Activated T-helper 17 cell treated with anti-CD3 and anti-CD28 coated beads, Interleukin-2, amount 50 U/mL, for 72 hours (primary cell): ENCODE measurements at regions not wholly inside any gene's neighbourhood (a gene's known extent, or its start where the extent isn't known, plus 50 kb on each side); places are given as distances from the start of the nearest gene placed in this dataset.

Experiments used
- ATAC-seq: fragments of 150-1000 bp; cut with Tn5 transposase; replicated peaks from 2 replicates; pipeline ENCODE4 v1.10.0; 2021; ENCODE audit warnings: mild to moderate bottlenecking, moderate library complexity
- H3K27ac Mint-ChIP-seq: one replicate; pipeline ENCODE4 v1.8.0; 2022; ENCODE audit warnings: mixed read lengths
- H3K27me3 Mint-ChIP-seq: one replicate; pipeline ENCODE4 v1.8.0; 2022; ENCODE audit warnings: mixed read lengths
- H3K36me3 Mint-ChIP-seq: one replicate; pipeline ENCODE4 v1.8.0; 2022; ENCODE audit warnings: low read depth, mild to moderate bottlenecking, mixed read lengths
- H3K4me1 Mint-ChIP-seq: one replicate; pipeline ENCODE4 v1.8.0; 2022; ENCODE audit warnings: mixed read lengths
- H3K4me3 Mint-ChIP-seq: one replicate; pipeline ENCODE4 v1.8.0; 2022; ENCODE audit warnings: mild to moderate bottlenecking, mixed read lengths
- H3K9me3 Mint-ChIP-seq: one replicate; pipeline ENCODE4 v1.8.0; 2022; ENCODE audit warnings: mixed read lengths

DNA sequence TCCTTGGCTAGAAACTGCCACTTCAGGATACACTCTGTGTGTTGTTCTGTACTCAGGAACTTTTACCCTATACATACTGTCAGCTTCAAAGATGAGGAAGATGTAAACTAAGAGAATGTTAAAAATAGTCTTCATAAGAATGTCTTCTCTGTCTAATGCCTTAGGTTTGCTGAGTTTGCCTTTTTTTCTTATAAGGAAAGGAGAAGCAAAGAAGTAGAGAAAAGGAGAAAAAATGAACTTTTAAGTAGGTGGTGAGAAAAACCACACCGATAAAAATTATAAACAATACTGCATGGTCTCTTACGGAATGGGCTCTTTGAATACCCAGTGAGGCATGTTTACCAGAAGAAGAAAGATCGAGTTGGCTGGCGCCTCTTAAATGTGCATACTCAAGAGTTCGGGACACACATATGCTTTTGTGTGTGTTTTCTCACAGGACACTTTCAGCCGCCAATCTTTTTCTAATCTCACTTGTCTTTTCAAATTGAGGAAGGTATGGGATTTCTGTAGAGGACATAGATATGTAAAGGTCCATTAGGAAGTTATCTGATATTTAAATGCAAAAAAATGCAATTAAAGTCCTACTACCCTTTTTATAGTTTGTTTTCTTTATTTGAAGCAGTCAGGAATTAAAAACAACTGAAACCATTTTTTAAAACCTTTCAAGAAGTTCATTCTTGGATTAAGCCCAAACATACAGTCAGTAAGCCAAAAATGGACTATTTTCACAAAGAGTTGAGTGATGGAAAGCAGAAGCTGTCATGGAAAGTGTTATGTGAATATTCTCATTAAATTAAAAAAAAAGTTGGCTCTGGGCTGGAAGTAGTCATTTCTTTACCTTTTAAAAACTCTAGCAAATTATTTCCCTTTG, 100.6 kb upstream of the MDFIC start:
- Mint-ChIP-seq H3K4me1 (peaks cover 27% of the 10 kb centered on the region), H3K27me3 (no peaks in the 10 kb centered on the region), H3K9me3 (peaks cover 5% of the 10 kb centered on the region), H3K27ac (no peak overlapping the region), H3K36me3 (peaks cover 7% of the 10 kb centered on the region), H3K4me3 (no peak overlapping the region)
- ATAC-seq: no peak

DNA sequence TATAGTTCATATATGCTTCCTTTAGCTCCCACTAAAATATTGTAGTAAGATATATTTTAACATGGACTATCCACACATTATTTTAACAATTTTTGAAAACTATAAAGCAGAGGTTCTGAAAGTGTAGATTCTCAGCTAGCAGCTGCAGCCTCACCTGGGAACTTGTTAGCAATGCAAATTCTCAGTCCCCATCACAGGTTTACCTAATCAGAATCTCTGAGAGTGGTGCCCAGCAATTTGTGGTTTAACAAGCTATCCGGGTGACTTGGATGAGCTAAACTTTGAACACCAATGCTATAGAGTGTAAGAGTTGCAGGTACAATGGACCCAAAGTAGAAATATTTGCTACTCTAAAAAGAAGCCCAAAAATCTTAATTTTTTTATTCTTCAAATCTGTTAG, 99.8 kb upstream of the MDFIC start:
- no peak overlapping the region for H3K4me3 Mint-ChIP-seq
- peaks cover 8% of the 10 kb centered on the region for H3K36me3 Mint-ChIP-seq
- H3K27me3 Mint-ChIP-seq: no peaks in the 10 kb centered on the region
- no peak overlapping the region for H3K27ac Mint-ChIP-seq
- ATAC-seq: no peak
- peaks cover 5% of the 10 kb centered on the region for H3K9me3 Mint-ChIP-seq
- H3K4me1 Mint-ChIP-seq: peaks cover 27% of the 10 kb centered on the region

DNA sequence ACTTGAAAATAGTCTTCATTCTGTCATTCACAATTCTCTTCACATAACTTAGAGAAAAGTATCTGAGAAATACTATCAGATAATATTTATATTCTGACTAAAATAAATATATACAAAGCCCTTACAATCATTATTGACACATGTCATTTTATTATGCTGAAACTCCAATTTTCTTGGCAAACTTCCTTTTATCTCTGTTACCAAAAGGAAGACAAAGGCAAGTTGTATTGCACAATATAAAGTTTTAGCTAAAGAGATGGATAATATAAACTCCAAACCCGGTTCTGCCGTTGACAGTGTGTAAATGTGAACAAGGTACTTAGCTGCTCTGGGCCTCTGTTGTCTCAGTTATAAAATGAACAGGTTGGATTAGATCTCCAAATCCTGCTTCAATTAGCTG, 99.0 kb upstream of the MDFIC start:
- Mint-ChIP-seq H3K36me3 (peaks cover 8% of the 10 kb centered on the region), H3K27ac (no peak overlapping the region), H3K4me1 (peaks cover 27% of the 10 kb centered on the region), H3K4me3 (no peak overlapping the region), H3K9me3 (peaks cover 5% of the 10 kb centered on the region), H3K27me3 (no peaks in the 10 kb centered on the region)
- no peak for ATAC-seq

DNA sequence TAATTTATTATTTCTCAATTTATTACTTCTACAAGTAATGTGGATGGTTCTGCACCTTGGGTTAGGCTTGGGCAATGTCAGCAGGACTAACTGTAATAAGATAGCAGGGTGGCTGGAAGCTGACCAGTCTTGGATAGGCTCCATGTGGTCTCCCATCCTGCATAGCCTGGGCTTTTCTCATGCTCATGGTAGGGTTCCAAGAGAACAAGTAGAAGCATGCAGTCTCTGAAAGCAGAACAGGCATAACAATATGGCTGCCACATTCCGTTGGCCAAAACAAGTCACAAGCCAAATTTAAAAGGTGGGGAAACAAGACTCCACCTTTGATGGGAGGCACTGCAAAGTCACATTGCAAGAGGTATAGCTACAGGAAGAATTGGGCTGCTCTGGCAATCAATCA, 98.6 kb upstream of the MDFIC start:
- peaks cover 8% of the 10 kb centered on the region for H3K36me3 Mint-ChIP-seq
- H3K27ac Mint-ChIP-seq: no peak overlapping the region
- H3K4me1 Mint-ChIP-seq: peaks cover 26% of the 10 kb centered on the region
- H3K4me3 Mint-ChIP-seq: no peak overlapping the region
- peaks cover 5% of the 10 kb centered on the region for H3K9me3 Mint-ChIP-seq
- ATAC-seq: no peak
- no peaks in the 10 kb centered on the region for H3K27me3 Mint-ChIP-seq

DNA sequence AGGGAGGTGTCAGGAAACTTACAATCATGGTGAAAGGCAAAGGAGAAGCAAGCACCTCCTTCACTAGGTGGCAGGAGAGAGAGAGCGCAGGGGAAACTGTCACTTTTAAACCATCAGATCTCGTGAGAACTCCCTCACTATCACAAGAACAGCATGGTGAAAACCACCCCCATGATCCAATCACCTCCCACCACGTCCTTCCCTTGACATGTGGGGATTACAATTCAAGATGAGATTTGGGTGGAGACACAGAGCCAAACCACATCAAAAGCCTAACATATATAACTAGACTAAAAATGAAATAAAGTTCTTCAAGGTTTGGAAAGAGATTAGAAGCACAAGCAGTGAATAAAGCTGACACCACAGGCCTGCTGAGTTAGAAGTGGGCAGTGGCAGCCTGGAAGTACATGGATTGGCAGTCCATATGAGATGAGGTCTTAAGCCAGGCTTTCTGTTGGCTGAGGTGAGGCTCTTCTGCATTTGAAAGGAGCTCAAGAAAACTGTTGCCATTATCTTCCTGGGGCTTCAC, 96.4 kb upstream of the MDFIC start:
- Mint-ChIP-seq H3K36me3 (peaks cover 8% of the 10 kb centered on the region), H3K4me1 (peaks cover 22% of the 10 kb centered on the region), H3K4me3 (peak overlapping the region; percentile 66), H3K27ac (peak overlapping the region; percentile 92), H3K9me3 (peaks cover 5% of the 10 kb centered on the region), H3K27me3 (no peaks in the 10 kb centered on the region)
- peak; percentile 88 for ATAC-seq

DNA sequence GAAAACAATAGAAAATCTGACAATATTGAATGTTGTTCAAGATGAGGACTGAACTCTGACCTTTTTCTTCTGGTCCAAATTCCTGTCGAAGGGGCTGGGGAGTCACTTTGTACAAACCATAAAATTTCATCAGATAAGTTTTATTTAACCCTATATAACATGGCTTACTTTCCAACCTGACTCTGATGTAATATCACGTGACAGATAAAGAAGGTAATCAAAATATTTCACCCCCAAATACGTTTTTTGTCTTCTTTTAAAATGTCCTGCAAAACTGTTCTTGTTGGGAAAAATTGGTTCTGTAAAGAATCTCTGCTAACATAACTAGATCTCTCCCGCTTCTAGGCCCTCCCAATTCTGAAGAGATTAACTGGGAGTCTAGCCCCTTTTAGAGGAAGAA, 90.9 kb upstream of the MDFIC start:
- Mint-ChIP-seq H3K27ac (no peak overlapping the region), H3K36me3 (peaks cover 3% of the 10 kb centered on the region), H3K4me3 (no peak overlapping the region), H3K27me3 (no peaks in the 10 kb centered on the region), H3K4me1 (peaks cover 12% of the 10 kb centered on the region), H3K9me3 (peaks cover 3% of the 10 kb centered on the region)
- ATAC-seq: no peak

DNA sequence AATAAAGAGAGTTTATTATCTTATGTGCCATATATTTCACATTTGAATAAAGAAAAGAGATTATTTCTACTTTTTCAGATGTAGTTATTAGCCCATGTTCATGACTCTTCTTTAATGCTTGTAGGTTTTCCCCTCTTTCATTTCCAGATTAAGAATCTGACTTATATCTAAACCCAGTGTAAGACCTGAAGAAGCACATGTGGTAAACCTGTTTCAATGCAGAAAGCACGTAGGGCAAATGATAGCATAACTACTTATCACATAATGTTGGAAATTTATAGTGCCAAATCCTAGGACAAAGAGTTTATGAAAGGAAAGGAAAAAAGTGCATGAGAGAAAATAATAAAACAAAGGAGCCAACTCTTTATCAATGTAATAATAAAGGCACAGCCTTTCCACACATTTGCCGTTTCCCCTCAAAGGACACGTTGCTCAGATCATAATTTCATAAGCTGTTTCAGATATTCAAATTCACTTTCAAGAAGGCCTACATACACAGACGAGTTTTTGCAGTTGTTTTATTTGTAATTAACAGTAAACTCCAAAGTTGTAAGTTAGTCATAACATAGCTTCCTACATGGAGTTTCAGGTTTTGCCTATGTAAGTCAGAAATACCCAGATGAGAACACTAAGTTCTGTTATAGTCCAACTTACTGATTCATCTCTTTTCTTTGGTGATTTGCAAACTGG, 88.8 kb upstream of the MDFIC start:
- Mint-ChIP-seq H3K36me3 (no peaks in the 10 kb centered on the region), H3K4me1 (peaks cover 9% of the 10 kb centered on the region), H3K27me3 (no peaks in the 10 kb centered on the region), H3K27ac (peak overlapping the region; percentile 84), H3K9me3 (no peaks in the 10 kb centered on the region), H3K4me3 (peak overlapping the region; percentile 44)
- ATAC-seq: peak; percentile 93

DNA sequence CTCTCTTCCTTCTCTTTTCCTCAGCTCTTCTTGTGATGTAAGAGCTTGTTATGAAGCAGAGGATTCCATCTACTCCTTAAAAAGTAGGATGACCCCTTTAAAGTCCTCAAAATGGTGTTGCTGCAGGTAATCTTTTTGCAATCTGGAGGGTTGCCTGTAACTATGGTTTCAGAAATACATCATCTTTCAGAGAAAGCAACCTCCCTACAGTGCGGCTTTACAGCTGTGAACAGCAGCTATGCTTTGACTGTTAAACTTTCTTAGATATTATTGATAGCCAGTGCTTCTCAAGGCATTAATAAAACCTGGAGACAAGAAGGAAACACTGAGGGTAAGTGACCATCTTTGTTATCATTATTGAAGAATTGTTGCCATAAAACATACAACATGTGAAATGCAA, 86.6 kb upstream of the MDFIC start:
- no peak for ATAC-seq
- H3K4me1 Mint-ChIP-seq: peaks cover 9% of the 10 kb centered on the region
- peak overlapping the region; percentile 26 for H3K27ac Mint-ChIP-seq
- peak overlapping the region; percentile 9 for H3K4me3 Mint-ChIP-seq
- H3K27me3 Mint-ChIP-seq: no peaks in the 10 kb centered on the region
- no peaks in the 10 kb centered on the region for H3K36me3 Mint-ChIP-seq
- H3K9me3 Mint-ChIP-seq: no peaks in the 10 kb centered on the region

DNA sequence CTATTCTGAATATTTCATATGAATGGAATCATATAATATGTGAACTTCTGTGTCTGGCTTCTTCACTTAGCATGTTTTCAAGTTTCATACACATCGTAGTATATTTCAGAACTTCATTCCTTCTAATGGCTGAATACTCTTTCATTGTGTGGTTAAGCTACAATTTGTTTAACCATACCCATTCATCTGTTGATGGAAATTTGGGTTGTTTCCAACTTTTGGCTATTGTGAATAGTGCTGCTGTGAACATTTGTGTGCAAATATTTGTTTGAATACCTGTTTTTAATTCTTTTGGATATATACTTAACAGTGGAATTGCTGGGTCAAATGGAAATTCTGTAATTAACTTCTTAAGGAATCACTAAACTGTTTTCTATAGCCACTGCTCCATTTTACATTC, 86.0 kb upstream of the MDFIC start:
- no peaks in the 10 kb centered on the region for H3K9me3 Mint-ChIP-seq
- ATAC-seq: no peak
- H3K27ac Mint-ChIP-seq: peak overlapping the region; percentile 26
- no peaks in the 10 kb centered on the region for H3K27me3 Mint-ChIP-seq
- no peaks in the 10 kb centered on the region for H3K36me3 Mint-ChIP-seq
- no peak overlapping the region for H3K4me3 Mint-ChIP-seq
- H3K4me1 Mint-ChIP-seq: peaks cover 9% of the 10 kb centered on the region

DNA sequence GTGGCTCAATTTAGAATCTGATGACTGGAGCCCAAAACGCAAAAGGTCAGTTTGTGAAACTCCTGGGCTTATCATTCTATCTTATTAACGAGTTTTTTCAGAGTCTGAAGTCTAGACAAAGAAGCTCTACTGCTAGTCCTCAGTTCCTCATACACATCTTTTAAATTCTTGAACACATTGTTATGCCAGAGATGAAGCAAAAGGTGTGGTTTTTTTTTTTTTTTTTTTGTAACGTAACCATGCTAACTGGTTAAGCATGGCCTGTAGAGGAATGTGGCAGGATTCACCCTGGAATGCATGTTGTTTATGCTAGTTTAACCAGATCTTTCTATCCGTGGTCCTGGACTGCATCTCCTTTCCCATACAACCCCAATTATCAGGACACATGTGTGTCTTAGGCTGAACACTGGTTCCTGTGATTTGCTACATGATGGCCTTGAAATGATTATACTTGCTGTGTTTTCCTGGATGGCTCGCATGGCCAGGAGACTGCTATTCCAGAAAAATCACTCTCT, 79.3 kb upstream of the MDFIC start:
- no peak for ATAC-seq
- H3K4me3 Mint-ChIP-seq: no peak overlapping the region
- peaks cover 4% of the 10 kb centered on the region for H3K27me3 Mint-ChIP-seq
- peaks cover 3% of the 10 kb centered on the region for H3K9me3 Mint-ChIP-seq
- no peaks in the 10 kb centered on the region for H3K36me3 Mint-ChIP-seq
- no peaks in the 10 kb centered on the region for H3K4me1 Mint-ChIP-seq
- no peak overlapping the region for H3K27ac Mint-ChIP-seq

DNA sequence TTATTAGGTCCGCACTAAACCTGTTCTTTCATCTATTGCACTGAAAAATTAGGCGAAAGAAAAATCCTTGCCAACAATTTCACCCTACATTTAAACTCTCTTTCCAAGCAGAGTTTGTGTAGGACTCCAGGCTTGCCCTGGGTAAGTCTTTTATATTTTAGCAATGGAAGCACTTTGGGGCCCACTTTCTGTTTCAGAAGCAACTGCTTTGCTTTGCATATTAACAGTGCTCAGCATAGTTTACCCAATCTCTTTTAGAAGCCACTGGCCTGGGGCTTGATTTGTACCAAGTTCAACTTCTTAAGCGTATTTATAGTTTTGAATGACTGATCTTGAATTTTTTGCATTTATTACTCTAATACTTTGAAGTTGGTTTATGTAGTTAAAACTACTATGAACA, 78.8 kb upstream of the MDFIC start:
- ATAC-seq: no peak
- Mint-ChIP-seq H3K27ac (no peak overlapping the region), H3K9me3 (peaks cover 3% of the 10 kb centered on the region), H3K36me3 (no peaks in the 10 kb centered on the region), H3K4me3 (no peak overlapping the region), H3K4me1 (no peaks in the 10 kb centered on the region), H3K27me3 (peaks cover 4% of the 10 kb centered on the region)

DNA sequence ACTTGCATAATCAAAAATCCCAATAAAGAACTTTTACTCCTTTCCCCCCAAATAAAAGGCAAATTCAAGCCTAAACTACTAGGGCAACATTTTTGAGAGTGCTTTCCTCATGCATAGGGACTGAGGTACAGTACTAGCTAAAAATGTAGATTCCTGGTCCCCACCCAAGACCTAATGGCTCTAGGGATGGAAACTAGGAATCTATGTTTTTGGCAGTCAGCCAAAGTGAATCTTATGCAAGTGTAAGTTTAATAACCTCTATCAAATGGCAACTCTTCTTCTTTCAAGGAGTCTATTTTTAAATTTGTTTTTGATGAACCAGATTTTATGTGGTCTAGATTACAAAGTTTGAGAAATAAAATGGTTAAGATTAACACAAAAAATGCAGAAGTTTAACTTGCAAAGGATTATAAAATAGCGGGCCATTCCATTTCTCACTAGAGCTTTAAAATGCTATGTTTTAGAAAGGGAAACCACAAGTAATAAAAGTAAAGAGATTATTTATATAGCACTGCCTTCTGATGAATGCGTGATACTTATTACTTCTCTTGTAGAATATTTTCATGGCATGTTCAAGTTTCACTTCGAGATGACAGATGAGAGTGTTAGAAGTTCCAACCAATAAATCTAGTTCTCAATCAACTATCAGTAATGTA, 70.4 kb upstream of the MDFIC start:
- H3K36me3 Mint-ChIP-seq: no peaks in the 10 kb centered on the region
- H3K27ac Mint-ChIP-seq: no peak overlapping the region
- ATAC-seq: no peak
- H3K9me3 Mint-ChIP-seq: peaks cover 4% of the 10 kb centered on the region
- no peaks in the 10 kb centered on the region for H3K27me3 Mint-ChIP-seq
- H3K4me3 Mint-ChIP-seq: no peak overlapping the region
- no peaks in the 10 kb centered on the region for H3K4me1 Mint-ChIP-seq

DNA sequence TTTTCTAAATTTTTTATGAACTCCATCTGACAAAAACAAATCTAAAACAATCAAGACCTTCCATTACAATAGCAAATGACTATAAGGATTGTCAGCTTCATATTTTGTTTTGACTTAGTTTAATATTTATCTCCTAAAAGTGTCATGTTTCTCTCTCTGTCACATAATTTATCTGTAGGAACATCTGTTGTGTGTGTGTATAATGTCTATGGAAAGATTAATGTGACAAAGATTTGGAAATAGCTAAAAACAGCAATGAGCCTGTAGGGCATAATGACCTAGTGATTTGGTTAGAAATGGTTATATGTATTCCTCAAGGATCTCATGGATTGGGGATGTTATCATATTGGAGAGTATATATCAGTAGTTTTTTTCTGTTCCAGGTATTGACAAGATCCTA, 69.6 kb upstream of the MDFIC start:
- no peak overlapping the region for H3K4me3 Mint-ChIP-seq
- ATAC-seq: no peak
- peaks cover 4% of the 10 kb centered on the region for H3K9me3 Mint-ChIP-seq
- no peaks in the 10 kb centered on the region for H3K27me3 Mint-ChIP-seq
- no peaks in the 10 kb centered on the region for H3K4me1 Mint-ChIP-seq
- no peaks in the 10 kb centered on the region for H3K36me3 Mint-ChIP-seq
- H3K27ac Mint-ChIP-seq: no peak overlapping the region

DNA sequence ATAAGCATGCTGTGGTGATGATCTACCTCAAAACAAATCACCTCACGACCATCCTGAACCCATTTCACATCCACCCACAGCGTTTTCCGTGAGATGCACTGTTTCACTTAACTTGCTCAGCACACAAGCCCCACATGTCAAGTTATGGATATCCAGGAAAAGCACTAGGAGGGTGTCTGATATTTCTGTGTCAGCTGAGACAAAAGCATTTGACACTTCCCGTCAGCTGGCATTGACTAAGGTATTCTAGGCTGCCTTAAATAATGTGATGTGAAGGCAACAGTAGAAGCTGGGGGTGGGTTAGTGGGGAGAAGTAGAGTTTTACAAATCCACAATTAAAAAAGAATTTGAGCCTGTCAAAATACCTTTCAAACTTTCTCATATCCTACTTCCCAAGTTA, 68.7 kb upstream of the MDFIC start:
- H3K4me3 Mint-ChIP-seq: no peak overlapping the region
- no peak overlapping the region for H3K27ac Mint-ChIP-seq
- no peaks in the 10 kb centered on the region for H3K27me3 Mint-ChIP-seq
- peaks cover 4% of the 10 kb centered on the region for H3K9me3 Mint-ChIP-seq
- no peak for ATAC-seq
- no peaks in the 10 kb centered on the region for H3K36me3 Mint-ChIP-seq
- H3K4me1 Mint-ChIP-seq: no peaks in the 10 kb centered on the region
